Transverse colon (tissue), 4 donors: ENCODE measurements at regions not wholly inside any gene's neighbourhood (a gene's known extent, or its start where the extent isn't known, plus 50 kb on each side); places are given as distances from the start of the nearest gene placed in this dataset.

Experiments used
- DNase-seq: peaks from one replicate; pipeline ENCODE4 v3.0.0-alpha.2; 2019
- H3K27ac ChIP-seq, 4 donors: fragments of 200-600 bp; sonication (generic); 2 replicates each; pipeline ENCODE4 v1.5.1; 2016 to 2018; ENCODE audit warnings: inconsistent platforms in 4 of 4
- H3K27me3 ChIP-seq: fragments of 200-600 bp; sonication (generic); 2 replicates; pipeline ENCODE4 v1.5.1; 2017; ENCODE audit warnings: inconsistent platforms
- H3K36me3 ChIP-seq, 4 donors: fragments of 200-600 bp; sonication (generic); 2 replicates each; pipeline ENCODE4 v1.5.1; 2017 to 2019; ENCODE audit warnings: inconsistent platforms in 4 of 4
- H3K4me1 ChIP-seq, 4 donors: fragments of 200-600 bp; sonication (generic); 2 replicates each; pipeline ENCODE4 v1.5.1; 2017 to 2020; ENCODE audit warnings: inconsistent platforms in 4 of 4
- H3K4me3 ChIP-seq, 4 donors: fragments of 200-600 bp; sonication (generic); 1 replicate in 1 of 4; 2 replicates in 3 of 4; pipeline versions ENCODE4 v1.5.1 to v1.6.1; 2017 to 2019; ENCODE audit warnings: inconsistent platforms in 4 of 4
- H3K9me3 ChIP-seq, 2 donors: fragments of 200-600 bp; sonication (generic); 2 replicates each; pipeline ENCODE4 v1.5.1; 2017 to 2019; ENCODE audit warnings: inconsistent platforms in 2 of 2
- CTCF ChIP-seq, 5 experiments: fragments of 200-600 bp in 3 of 5; fragments of 450-650 bp in 2 of 5; sonication (generic) in 3 of 5; IDR thresholded peaks; 1 replicate in 2 of 5; 2 replicates in 3 of 5; pipeline ENCODE4 v1.5.1; 2016 to 2017; ENCODE audit warnings: antibody characterized with exemption in 5 of 5, inconsistent platforms in 3 of 5, mild to moderate bottlenecking in 2 of 5, moderate library complexity in 1 of 5
- EP300 ChIP-seq: sonication (generic); formaldehyde crosslinking; IDR thresholded peaks from one replicate; pipeline ENCODE4 v1.6.1; 2017; ENCODE audit warnings: antibody characterized with exemption, low read depth
- POLR2A ChIP-seq: fragments of 450-650 bp; IDR thresholded peaks from one replicate; pipeline ENCODE4 v1.6.1; 2016; ENCODE audit warnings: antibody characterized with exemption, mild to moderate bottlenecking, moderate library complexity
- POLR2AphosphoS5 ChIP-seq, 3 donors: sonication (generic); formaldehyde crosslinking; IDR thresholded peaks; one replicate each; pipeline ENCODE4 v1.6.1; 2016; ENCODE audit warnings: antibody characterized with exemption in 3 of 3
- WGBS, 2 donors: methylation state at CpG; one replicate each; pipeline ENCODE4 v1.1.5; 2018; ENCODE audit warnings: low coverage in 1 of 2; 5-methylcytosine and 5-hydroxymethylcytosine counted together
- in situ Hi-C, 4 donors: fragments of 200-750 bp; cut with MboI; loops; one replicate each; pipeline versions ENCODE4 v1.15.0 to v1.15.1; 2017; ENCODE audit warnings: low sequenced_read_pairs in 3 of 4, low pct_ligation_motif_present in 1 of 4, low pct_unique_long_range_greater_than_20kb in 1 of 4
- intact Hi-C: fragments of 100-400 bp; cut with DNase I; formaldehyde crosslinking; loops from one replicate; pipeline ENCODE4 v1.15.1; 2023; ENCODE audit warnings: low total_unique reads

DNA sequence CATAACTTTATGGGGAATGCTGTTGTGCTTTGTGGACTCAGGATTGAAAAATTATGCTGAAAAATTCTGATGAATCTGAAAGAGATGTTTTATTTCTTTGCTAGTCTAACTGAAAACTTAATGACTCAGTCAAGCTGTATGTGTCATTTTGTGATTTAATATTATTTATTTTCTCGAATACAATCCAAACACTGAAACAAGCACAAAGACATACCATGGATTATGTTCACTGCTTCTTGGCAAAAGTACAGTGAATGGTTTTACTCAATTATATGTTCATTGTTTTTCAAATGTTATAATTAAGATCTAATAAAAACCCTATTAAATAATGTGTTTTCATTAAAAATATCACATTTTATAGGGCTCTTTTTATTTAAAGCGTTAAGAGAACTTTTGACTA lies 330.6 kb upstream of the EPHA7 start:
- DNase-seq, result no peak
- TF ChIP-seq POLR2A (no peak), CTCF (IDR thresholded peaks at IDR 0.05) (no peak), POLR2AphosphoS5 (IDR thresholded peaks at IDR 0.05) (no peak), EP300 (no peak)
- Histone ChIP-seq H3K27me3 (no peaks in the 10 kb centered on the region), H3K4me1 (no peaks in the 10 kb centered on the region), H3K36me3 (no peaks in the 10 kb centered on the region), H3K9me3 (no peaks in the 10 kb centered on the region), H3K4me3 (no peak overlapping the region), H3K27ac (no peak overlapping the region)
- in situ Hi-C loops (no loop called here), intact Hi-C loops (no loop called here)
- 52 to 53% methylated on average over 2 of the region's 2 CpGs for WGBS, 2 donors

- intact Hi-C loops, result no loop called here
- TF ChIP-seq POLR2A, result no peak
- TF ChIP-seq CTCF (IDR thresholded peaks at IDR 0.05), result no peak
- no peak for TF ChIP-seq EP300
- DNase-seq, result no peak
- Histone ChIP-seq H3K4me1 (no peaks in the 10 kb centered on the region), H3K27ac (no peak overlapping the region), H3K9me3 (no peaks in the 10 kb centered on the region), H3K4me3 (no peak overlapping the region), H3K36me3 (no peaks in the 10 kb centered on the region), H3K27me3 (no peaks in the 10 kb centered on the region)
- in situ Hi-C loops, result no loop called here
Observed at GRCh38 chr6:93749191-93749590, 329.8 kb upstream of the EPHA7 start.

DNA sequence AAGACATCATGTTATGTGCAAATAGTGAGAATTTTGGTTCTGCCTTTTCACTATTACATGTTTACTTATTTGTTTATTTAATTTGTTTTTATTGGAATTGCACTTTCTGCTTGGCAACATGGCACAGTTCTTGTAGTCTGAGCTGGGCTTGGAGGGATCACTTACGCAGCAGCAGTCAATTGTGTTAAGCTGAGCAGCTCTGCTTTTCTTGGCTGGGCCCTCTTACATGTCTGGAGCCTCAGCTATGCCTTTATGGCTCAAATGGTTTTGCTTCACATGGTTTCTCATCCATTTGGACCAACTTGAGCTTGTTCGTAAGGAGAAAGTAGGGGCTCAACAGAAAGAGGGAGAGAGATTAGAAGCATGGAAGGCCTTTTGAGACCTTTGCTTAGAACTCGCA lies 327.5 kb upstream of the EPHA7 start:
- H3K4me3 ChIP-seq, result no peak overlapping the region
- no peaks in the 10 kb centered on the region for H3K27me3 ChIP-seq
- TF ChIP-seq POLR2AphosphoS5 (IDR thresholded peaks at IDR 0.05) (no peak), CTCF (IDR thresholded peaks at IDR 0.05) (no peak), POLR2A (no peak), EP300 (no peak)
- no peak for DNase-seq
- in situ Hi-C loops (no loop called here), intact Hi-C loops (no loop called here)
- no peaks in the 10 kb centered on the region for H3K9me3 ChIP-seq
- 88 to 96% methylated on average over 3 of the region's 3 CpGs for WGBS, 2 donors
- H3K36me3 ChIP-seq, result no peaks in the 10 kb centered on the region
- no peaks in the 10 kb centered on the region for H3K4me1 ChIP-seq
- no peak overlapping the region for H3K27ac ChIP-seq

DNA sequence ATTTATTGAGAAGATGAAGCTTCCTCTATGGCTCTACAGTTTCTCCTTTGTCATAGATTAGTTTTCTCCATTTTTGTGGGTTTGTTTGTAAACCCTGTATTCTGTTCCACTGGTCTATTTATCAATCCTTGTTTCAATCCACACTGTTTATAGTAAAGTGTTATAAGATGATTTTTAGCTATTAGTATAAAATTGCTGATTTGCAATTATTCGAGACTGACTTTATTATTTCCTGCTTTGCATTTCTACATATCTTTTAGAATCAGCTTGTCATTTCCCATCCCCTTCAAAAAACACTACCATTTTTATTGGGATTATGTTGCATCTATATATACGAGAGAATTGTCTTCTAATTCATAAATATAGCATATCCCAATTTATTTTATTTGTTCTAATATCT lies 325.9 kb upstream of the EPHA7 start:
- Histone ChIP-seq H3K4me3 (no peak overlapping the region), H3K9me3 (no peaks in the 10 kb centered on the region), H3K4me1 (no peaks in the 10 kb centered on the region), H3K36me3 (no peaks in the 10 kb centered on the region), H3K27me3 (no peaks in the 10 kb centered on the region), H3K27ac (no peak overlapping the region)
- TF ChIP-seq POLR2AphosphoS5 (IDR thresholded peaks at IDR 0.05), result no peak
- no peak for TF ChIP-seq EP300
- TF ChIP-seq POLR2A, result no peak
- no peak for TF ChIP-seq CTCF (IDR thresholded peaks at IDR 0.05)
- intact Hi-C loops, result no loop called here
- in situ Hi-C loops, result no loop called here
- WGBS, 2 donors, result 78 to 83% methylated on average over 2 of the region's 2 CpGs
- no peak for DNase-seq
